ENCODE measurements at regions not wholly inside any gene's neighbourhood (a gene's known extent, or its start where the extent isn't known, plus 50 kb on each side); places are given as distances from the start of the nearest gene placed in this dataset.

- no peak overlapping the region for H3K27ac Mint-ChIP-seq (ENCODE audit: unreplicated experiment)
These were observed 84.1 kb upstream of the VANGL1 start for GRCh38 chr1:115557715-115558114.

GRCh38 chr1:115556236-115556635, 85.5 kb upstream of the VANGL1 start:
- Mint-ChIP-seq H3K27me3 (ENCODE audit: insufficient read depth, unreplicated experiment) (no peaks in the 10 kb centered on the region), H3K27ac (ENCODE audit: unreplicated experiment) (no peak overlapping the region), H3K9me3 (ENCODE audit: unreplicated experiment) (no peaks in the 10 kb centered on the region), H3K36me3 (ENCODE audit: insufficient read depth, unreplicated experiment) (no peaks in the 10 kb centered on the region), H3K4me1 (ENCODE audit: low read depth, unreplicated experiment) (no peaks in the 10 kb centered on the region), H3K4me3 (ENCODE audit: unreplicated experiment) (no peak overlapping the region)
- ChIA-PET CTCF (no interaction called here), POLR2A (no interaction called here)
- Histone ChIP-seq H3K36me3 (ENCODE audit: control insufficient read depth, insufficient read depth, low read length) (no peaks in the 10 kb centered on the region), H3K4me3 (ENCODE audit: low read depth, low read length) (no peak overlapping the region), H3K4me1 (no peaks in the 10 kb centered on the region), H3K9me3 (no peaks in the 10 kb centered on the region), H3K27me3 (replicated peaks; ENCODE audit: control insufficient read depth, insufficient read depth, low read length) (no peaks in the 10 kb centered on the region)
- intact Hi-C loops (cut with micrococcal nuclease; ENCODE audit: unreplicated experiment): no loop called here
- DNase-seq: no peak
- TF ChIP-seq, protein P1, sequence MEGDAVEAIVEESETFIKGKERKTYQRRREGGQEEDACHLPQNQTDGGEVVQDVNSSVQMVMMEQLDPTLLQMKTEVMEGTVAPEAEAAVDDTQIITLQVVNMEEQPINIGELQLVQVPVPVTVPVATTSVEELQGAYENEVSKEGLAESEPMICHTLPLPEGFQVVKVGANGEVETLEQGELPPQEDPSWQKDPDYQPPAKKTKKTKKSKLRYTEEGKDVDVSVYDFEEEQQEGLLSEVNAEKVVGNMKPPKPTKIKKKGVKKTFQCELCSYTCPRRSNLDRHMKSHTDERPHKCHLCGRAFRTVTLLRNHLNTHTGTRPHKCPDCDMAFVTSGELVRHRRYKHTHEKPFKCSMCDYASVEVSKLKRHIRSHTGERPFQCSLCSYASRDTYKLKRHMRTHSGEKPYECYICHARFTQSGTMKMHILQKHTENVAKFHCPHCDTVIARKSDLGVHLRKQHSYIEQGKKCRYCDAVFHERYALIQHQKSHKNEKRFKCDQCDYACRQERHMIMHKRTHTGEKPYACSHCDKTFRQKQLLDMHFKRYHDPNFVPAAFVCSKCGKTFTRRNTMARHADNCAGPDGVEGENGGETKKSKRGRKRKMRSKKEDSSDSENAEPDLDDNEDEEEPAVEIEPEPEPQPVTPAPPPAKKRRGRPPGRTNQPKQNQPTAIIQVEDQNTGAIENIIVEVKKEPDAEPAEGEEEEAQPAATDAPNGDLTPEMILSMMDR (IDR thresholded peaks at IDR 0.05; ENCODE audit: insufficient read depth in 1 of 2, low read depth in 1 of 2, low read length in 1 of 2, severe bottlenecking in 1 of 2, unreplicated experiment in 1 of 2): no peak
- BruUV-seq (replicated peaks): no TSS peak

More at GRCh38 chr1:115557715-115558114, 84.1 kb upstream of the VANGL1 start:
- POLR2A ChIA-PET: no interaction called here
- BruUV-seq (replicated peaks): no TSS peak
- no peak for DNase-seq
- H3K9me3 Mint-ChIP-seq (ENCODE audit: unreplicated experiment): no peaks in the 10 kb centered on the region
- Histone ChIP-seq H3K36me3 (ENCODE audit: control insufficient read depth, insufficient read depth, low read length) (no peaks in the 10 kb centered on the region), H3K9me3 (no peaks in the 10 kb centered on the region), H3K4me3 (ENCODE audit: low read depth, low read length) (no peak overlapping the region), H3K4me1 (no peaks in the 10 kb centered on the region), H3K27me3 (replicated peaks; ENCODE audit: control insufficient read depth, insufficient read depth, low read length) (no peaks in the 10 kb centered on the region)
- CTCF ChIA-PET: no interaction called here
- no peaks in the 10 kb centered on the region for H3K36me3 Mint-ChIP-seq (ENCODE audit: insufficient read depth, unreplicated experiment)
- TF ChIP-seq, protein P1 (IDR thresholded peaks at IDR 0.05; ENCODE audit: insufficient read depth in 1 of 2, low read depth in 1 of 2, low read length in 1 of 2, severe bottlenecking in 1 of 2, unreplicated experiment in 1 of 2): no peak
- H3K4me3 Mint-ChIP-seq (ENCODE audit: unreplicated experiment): no peak overlapping the region
- intact Hi-C loops (cut with micrococcal nuclease; ENCODE audit: unreplicated experiment): no loop called here
- H3K27me3 Mint-ChIP-seq (ENCODE audit: insufficient read depth, unreplicated experiment): no peaks in the 10 kb centered on the region
- no peaks in the 10 kb centered on the region for H3K4me1 Mint-ChIP-seq (ENCODE audit: low read depth, unreplicated experiment)

GRCh38 chr1:115555446-115555845, 86.3 kb upstream of the VANGL1 start:
- H3K4me1 Mint-ChIP-seq (ENCODE audit: low read depth, unreplicated experiment): no peaks in the 10 kb centered on the region
- ChIA-PET CTCF (no interaction called here), POLR2A (no interaction called here)
- no peaks in the 10 kb centered on the region for H3K36me3 Mint-ChIP-seq (ENCODE audit: insufficient read depth, unreplicated experiment)
- no TSS peak for BruUV-seq (replicated peaks)
- Histone ChIP-seq H3K9me3 (no peaks in the 10 kb centered on the region), H3K4me3 (ENCODE audit: low read depth, low read length) (no peak overlapping the region), H3K27me3 (replicated peaks; ENCODE audit: control insufficient read depth, insufficient read depth, low read length) (no peaks in the 10 kb centered on the region), H3K4me1 (no peaks in the 10 kb centered on the region), H3K36me3 (ENCODE audit: control insufficient read depth, insufficient read depth, low read length) (no peaks in the 10 kb centered on the region)
- no peak for DNase-seq
- no peak overlapping the region for H3K27ac Mint-ChIP-seq (ENCODE audit: unreplicated experiment)
- intact Hi-C loops (cut with micrococcal nuclease; ENCODE audit: unreplicated experiment): no loop called here
- H3K9me3 Mint-ChIP-seq (ENCODE audit: unreplicated experiment): no peaks in the 10 kb centered on the region
- no peak overlapping the region for H3K4me3 Mint-ChIP-seq (ENCODE audit: unreplicated experiment)
- TF ChIP-seq, protein P1 (IDR thresholded peaks at IDR 0.05; ENCODE audit: insufficient read depth in 1 of 2, low read depth in 1 of 2, low read length in 1 of 2, severe bottlenecking in 1 of 2, unreplicated experiment in 1 of 2): no peak
- no peaks in the 10 kb centered on the region for H3K27me3 Mint-ChIP-seq (ENCODE audit: insufficient read depth, unreplicated experiment)

Measured in Caco-2 (cell line).